AG08395 (cell line): ENCODE measurements at regions not wholly inside any gene's neighbourhood (a gene's known extent, or its start where the extent isn't known, plus 50 kb on each side); places are given as distances from the start of the nearest gene placed in this dataset.

Experiments used
- DNase-seq: peaks from one replicate; pipeline ENCODE4 v3.0.0; 2012; ENCODE audit warnings: mixed read lengths, low spot score

DNA sequence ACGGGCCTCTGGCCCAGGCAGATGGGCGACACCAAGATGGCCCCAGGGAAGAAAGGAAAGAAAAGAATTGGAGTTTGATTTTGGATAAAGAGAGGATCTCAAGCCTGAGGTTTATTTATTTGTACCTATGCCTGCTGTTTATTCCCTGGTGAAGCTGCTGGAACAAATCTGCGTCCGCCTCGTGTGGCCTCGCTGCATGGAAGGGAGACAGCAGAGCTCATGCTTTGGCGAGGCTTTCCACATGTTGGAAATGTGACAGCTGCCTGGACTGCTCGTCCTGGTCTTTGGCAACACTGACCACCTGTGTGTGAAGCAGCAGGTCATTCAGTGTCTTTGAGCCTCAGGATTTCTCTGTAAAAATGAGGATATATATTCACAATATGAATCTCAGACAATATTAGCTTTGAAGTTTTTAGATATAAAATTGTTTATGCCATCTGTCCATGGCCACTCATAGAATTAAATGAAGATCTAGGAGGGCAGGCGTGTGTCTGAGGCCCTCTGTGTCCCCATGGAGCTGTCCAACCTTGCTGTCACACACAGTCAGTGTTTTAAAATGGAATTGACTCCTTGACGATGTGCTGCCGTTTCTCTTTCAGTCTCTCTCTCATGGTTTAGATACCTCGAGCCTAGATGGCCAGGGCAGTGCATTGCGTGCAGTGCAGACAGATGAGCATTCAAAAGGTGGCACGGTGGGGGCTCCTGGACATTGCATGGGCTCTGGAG, 94.3 kb downstream of the SOCS6 start:
- DNase-seq: no peak

DNA sequence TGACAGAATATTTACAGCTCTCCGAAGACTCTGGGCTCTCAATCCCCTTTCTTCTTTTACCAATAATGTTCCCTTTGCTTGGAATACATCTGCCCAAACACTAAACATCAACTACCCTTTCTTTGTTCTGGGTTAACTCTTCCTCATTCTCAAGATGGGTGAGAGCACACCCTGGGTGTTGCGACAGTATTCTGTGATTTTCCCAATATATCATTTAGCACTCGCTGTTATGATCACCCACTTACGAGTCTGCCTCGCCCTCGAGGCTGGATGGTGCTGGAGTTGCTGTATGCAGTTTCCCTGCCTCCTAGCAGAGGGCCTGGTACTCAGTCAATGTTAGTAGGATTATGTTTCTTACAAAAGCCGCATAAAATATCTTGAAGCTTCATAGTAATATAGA, 93.2 kb downstream of the SOCS6 start:
- no peak for DNase-seq

DNA sequence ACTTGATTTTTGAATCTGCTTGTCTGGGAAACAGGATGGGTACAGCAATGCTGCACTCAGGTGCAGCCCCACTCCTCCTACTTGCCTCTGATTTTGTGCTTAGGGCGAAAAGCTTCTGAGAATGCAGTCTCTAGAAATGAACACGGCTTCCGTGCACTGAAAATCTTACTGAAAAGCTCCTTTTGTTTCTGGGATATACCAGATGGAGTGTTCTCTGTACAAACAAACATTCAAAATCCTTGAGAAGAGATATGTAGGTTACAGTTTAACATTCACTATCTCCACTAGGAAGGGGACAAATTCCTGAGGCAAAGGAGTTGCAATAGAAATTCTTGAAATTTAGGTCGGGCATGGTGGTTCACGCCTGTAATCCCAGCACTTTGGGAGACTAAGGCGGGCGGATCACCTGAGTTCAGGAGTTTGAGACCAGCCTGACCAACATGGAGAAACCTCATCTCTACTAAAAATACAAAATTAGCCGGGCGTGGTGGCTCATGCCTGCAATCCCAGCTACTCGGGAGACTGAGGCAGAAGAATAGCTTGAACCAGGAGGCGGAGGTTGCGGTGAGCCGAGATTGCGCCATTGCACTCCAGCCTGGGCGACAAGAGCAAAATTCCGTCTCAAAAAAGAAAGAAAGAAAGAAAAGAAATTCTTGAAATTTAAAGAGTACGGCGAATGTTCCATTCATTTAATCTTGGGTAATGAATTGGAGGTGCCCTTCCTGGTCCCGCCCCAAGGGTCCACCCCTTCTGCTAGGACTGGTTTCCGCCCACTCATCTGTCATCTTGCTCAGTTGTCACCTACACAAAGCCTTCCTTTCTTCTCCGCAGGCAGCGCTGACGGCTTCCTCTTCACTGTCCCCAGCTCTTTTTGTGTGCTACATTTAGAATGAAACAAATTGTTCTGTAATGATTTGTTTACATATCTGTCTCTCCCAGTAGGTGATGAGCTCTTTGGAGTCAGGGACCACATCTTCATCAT, 92.4 kb downstream of the SOCS6 start:
- no peak for DNase-seq
